Retinal pigment epithelial cell (primary cell): ENCODE measurements at regions not wholly inside any gene's neighbourhood (a gene's known extent, or its start where the extent isn't known, plus 50 kb on each side); places are given as distances from the start of the nearest gene placed in this dataset.

Experiments
- DNase-seq: peaks from one replicate; pipeline ENCODE4 v3.0.0-alpha.2; 2010; ENCODE audit warnings: low read depth
- H3K4me3 ChIP-seq: 2 replicates; pipeline ENCODE4 v1.5.1; 2011; ENCODE audit warnings: mild to moderate bottlenecking, low read length, control low read depth, moderate library complexity
- TF ChIP-seq, protein P1 (sequence below): conservative IDR thresholded peaks from 2 replicates; pipeline ENCODE4 v1.5.1; 2011; ENCODE audit warnings: low read depth, low read length, control low read depth, inconsistent platforms

DNA sequence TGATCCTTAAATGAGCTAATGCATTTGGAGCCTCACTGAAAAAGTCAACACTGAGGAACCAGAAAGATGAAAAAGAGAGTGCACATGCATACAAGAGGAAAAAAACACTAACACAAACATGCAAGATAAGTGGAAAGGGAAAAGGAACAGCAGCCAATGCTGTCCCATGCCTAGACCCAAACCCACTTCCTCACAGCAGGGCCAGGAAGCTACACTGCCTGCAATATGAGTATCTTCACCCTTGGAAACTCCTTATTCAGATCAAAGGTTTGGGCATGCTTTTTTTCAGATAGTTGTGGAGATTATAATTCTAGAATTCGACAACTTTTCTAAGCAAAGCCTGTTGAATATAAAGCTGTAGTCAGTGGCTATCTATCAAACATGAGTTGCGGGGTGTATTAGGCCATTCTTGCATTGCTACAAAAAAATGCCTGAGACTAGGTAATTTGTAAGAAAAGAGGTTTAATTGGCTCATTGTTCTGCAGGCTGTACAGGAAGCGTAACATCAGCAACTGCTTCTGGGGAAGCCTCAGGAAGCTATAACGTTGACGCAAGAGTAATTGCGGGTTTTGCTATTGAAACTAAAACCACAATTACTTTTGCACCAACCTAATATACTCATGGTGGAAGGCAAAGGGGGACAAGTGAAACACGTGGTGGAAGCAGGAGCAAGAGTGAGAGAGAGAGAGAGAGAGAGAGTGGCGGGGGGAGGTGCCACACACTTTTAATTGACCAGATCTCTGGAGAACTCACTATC is 138.2 kb downstream of the MBD2 start:
- H3K4me3 ChIP-seq: no peak overlapping the region
- DNase-seq: no peak
- TF ChIP-seq, protein P1, sequence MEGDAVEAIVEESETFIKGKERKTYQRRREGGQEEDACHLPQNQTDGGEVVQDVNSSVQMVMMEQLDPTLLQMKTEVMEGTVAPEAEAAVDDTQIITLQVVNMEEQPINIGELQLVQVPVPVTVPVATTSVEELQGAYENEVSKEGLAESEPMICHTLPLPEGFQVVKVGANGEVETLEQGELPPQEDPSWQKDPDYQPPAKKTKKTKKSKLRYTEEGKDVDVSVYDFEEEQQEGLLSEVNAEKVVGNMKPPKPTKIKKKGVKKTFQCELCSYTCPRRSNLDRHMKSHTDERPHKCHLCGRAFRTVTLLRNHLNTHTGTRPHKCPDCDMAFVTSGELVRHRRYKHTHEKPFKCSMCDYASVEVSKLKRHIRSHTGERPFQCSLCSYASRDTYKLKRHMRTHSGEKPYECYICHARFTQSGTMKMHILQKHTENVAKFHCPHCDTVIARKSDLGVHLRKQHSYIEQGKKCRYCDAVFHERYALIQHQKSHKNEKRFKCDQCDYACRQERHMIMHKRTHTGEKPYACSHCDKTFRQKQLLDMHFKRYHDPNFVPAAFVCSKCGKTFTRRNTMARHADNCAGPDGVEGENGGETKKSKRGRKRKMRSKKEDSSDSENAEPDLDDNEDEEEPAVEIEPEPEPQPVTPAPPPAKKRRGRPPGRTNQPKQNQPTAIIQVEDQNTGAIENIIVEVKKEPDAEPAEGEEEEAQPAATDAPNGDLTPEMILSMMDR: no peak

DNA sequence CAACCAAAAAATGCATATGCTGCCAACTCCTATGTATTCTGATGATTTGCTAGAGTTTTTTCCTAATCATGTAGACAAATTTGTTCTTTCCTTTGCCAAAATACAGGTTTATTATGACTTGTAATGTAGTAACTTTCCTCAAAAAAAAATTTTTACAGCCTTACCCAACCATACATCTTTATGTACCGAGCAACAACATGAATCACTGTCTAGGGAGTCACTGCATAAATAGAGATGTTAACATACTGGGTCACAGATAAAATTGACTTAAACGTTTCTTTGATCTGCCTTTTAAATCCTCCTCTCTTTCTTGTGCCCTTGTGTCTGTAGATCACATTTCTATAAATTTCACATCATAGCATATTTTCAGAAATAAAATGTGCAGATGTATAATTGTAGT is 143.6 kb downstream of the MBD2 start:
- TF ChIP-seq, protein P1: no peak
- DNase-seq: no peak
- no peak overlapping the region for H3K4me3 ChIP-seq

DNA sequence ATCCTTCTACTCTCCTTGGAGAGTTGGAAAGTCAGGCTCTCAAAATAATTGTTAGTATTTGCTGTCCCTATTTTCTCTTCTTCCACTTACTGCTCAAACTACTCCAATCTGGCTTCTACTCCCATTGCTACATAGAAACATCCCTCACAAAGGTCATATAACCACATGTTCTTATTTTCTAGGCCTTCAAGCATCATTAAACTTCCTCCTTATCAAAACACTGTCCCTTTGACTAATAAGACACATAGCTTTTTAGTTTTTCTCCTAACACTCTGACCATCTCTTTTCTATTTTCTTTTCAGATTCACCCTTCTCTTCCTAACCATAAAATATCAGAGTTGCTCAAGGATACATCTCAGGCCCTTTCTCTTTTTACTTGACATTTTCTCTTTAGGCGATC is 148.3 kb downstream of the MBD2 start:
- DNase-seq: no peak
- no peak overlapping the region for H3K4me3 ChIP-seq
- TF ChIP-seq, protein P1: no peak

DNA sequence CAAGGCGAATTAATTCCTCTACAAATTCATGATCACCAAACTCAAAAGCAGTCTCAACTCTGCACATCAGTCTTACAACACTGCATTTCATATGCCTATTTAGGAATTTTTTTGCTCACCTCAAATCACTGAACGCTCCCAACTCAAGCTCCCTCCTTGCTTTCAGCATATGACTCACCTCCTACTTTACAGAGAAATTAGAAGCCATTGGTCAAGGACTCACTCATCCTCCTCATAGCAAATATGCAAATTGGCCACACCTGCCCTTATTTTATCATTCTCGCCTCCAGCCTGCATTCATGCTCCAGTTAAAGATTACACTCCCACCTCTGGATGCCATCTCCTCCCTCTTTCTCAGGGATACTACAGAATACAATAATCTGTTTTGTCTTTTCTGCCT is 148.8 kb downstream of the MBD2 start:
- DNase-seq: no peak
- no peak overlapping the region for H3K4me3 ChIP-seq
- TF ChIP-seq, protein P1: no peak

DNA sequence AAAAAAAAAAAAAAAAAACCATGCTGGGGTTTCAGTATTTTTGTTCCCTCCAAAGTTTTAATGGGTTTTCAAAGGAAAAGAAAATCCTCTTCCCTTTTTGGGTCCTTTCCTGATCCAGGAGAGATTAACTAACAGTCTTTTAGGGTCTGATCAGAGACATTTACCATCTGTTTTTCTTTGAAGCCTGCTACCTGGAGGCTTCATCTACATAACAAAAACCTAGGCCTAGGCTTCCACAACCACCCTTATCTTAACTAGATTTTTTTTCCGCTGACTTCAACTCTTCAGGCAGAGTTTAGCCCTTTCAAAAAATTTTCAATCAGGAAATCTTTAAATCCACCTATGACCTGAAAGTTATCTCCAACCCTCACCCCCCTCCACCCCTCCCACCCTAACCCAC is 154.7 kb downstream of the MBD2 start:
- H3K4me3 ChIP-seq: no peak overlapping the region
- no peak for DNase-seq
- TF ChIP-seq, protein P1: no peak

DNA sequence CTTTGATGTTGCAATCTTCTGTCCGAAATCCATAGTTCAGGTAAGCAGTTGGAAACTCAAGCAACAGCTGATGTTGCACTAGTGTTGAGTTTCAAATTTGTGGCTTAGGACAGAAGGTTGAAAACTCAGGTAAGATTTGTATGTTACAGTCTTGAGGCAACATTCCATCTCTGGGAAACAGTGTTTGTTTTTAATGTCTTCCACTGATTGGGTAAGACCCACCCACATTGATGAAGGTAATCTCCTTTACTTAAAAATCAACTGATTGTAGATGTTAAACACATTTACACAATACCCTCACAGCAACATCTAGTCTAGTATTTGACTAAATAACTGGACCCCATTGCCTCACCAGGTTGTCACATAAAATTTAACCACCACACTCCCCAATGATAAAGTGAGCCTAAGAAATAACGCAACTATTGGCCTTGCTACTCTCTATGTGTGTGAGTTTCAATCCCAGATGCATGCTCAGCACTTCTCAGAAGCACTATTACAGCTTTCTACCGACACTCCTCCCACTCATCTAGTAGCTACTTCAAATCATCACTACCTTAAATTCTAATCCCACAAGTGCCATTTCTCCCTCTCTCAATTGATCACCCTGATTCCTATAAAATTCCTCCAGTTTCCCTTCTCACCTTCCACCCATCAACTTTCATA is 164.0 kb downstream of the MBD2 start:
- no peak for DNase-seq
- no peak overlapping the region for H3K4me3 ChIP-seq
- TF ChIP-seq, protein P1: no peak

DNA sequence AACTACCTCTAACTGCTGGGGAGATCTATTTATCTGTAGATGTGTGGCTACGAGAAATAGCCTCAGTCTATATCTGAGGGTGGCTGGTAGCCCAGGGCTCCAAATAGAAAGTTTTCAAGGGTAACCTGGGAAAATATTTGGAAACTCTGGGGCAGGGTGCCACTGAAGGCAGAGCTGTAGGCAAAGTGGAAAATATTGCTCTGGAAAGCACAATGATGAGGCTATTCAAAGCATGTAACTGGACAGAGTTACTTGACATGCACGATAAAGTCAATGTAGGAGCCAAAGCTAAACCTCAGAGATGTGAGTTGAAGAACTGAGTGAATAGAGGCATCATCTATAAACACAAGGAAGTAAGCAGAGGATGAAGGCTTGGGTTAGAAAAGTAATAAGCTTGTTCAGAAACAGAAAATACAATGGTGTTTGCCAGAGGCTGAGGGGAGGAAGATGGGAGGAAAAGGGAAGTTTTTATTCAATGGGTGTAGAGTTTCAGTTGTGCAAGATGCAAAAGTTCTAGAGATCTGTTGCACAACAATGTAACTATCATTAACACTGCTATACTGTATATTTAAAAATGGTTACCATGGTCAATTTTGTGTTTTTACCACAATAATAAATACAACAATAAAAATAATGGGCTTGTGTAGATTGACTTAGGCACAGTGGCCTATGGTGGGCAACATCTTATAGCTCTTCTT is 171.6 kb downstream of the MBD2 start:
- H3K4me3 ChIP-seq: no peak overlapping the region
- DNase-seq: no peak
- TF ChIP-seq, protein P1: no peak
